T-helper 2 cell treated with Interferon-gamma antibody and Interleukin-4, amounts not matched to agents 100 ng/mL and 5 ng/mL, for 36 hours (primary cell): ENCODE measurements at regions not wholly inside any gene's neighbourhood (a gene's known extent, or its start where the extent isn't known, plus 50 kb on each side); places are given as distances from the start of the nearest gene placed in this dataset.

Experiments
- intact Hi-C: fragments of 100-400 bp; cut with micrococcal nuclease; formaldehyde crosslinking; loops from one replicate; pipeline ENCODE4 v1.15.1; 2023

GRCh38 chr10:56874950-56875349 lies 513.9 kb upstream of the ZWINT start:
- intact Hi-C loops, result no loop called here

- intact Hi-C loops, result no loop called here
Observed at GRCh38 chr10:56871160-56871668, 510.2 kb upstream of the ZWINT start.

GRCh38 chr10:56867236-56867635 lies 506.2 kb upstream of the ZWINT start:
- intact Hi-C loops, result no loop called here

GRCh38 chr10:56856569-56856968 lies 495.5 kb upstream of the ZWINT start:
- intact Hi-C loops, result no loop called here

- intact Hi-C loops, result no loop called here
Observed at GRCh38 chr10:56844978-56845529, 484.0 kb upstream of the ZWINT start.

GRCh38 chr10:56836659-56837058 lies 475.6 kb upstream of the ZWINT start:
- intact Hi-C loops, result no loop called here

- intact Hi-C loops, result no loop called here
Observed at GRCh38 chr10:56831681-56832080, 470.6 kb upstream of the ZWINT start.

- intact Hi-C loops, result no loop called here
Observed at GRCh38 chr10:56823849-56824248, 462.8 kb upstream of the ZWINT start.

GRCh38 chr10:56805022-56805421 lies 444.0 kb upstream of the ZWINT start:
- intact Hi-C loops, result no loop called here

- intact Hi-C loops, result no loop called here
Observed at GRCh38 chr10:56785292-56785691, 424.2 kb upstream of the ZWINT start.

- intact Hi-C loops, result no loop called here
Observed at GRCh38 chr10:56782503-56782902, 421.4 kb upstream of the ZWINT start.

GRCh38 chr10:56771343-56771742 lies 410.3 kb upstream of the ZWINT start:
- intact Hi-C loops, result no loop called here

GRCh38 chr10:56763090-56763489 lies 402.0 kb upstream of the ZWINT start:
- intact Hi-C loops, result no loop called here

- intact Hi-C loops, result no loop called here
Observed at GRCh38 chr10:56745490-56745889, 384.4 kb upstream of the ZWINT start.

GRCh38 chr10:56728349-56728748 lies 367.3 kb upstream of the ZWINT start:
- intact Hi-C loops, result no loop called here

GRCh38 chr10:56722912-56723311 lies 361.9 kb upstream of the ZWINT start:
- intact Hi-C loops, result no loop called here

GRCh38 chr10:56715262-56715661 lies 354.2 kb upstream of the ZWINT start:
- intact Hi-C loops, result no loop called here

- intact Hi-C loops, result no loop called here
Observed at GRCh38 chr10:56698506-56698905, 337.4 kb upstream of the ZWINT start.

GRCh38 chr10:56679578-56679977 lies 318.5 kb upstream of the ZWINT start:
- intact Hi-C loops, result no loop called here

- intact Hi-C loops, result no loop called here
Observed at GRCh38 chr10:56662765-56663447, 301.8 kb upstream of the ZWINT start.

GRCh38 chr10:56653289-56653688 lies 292.2 kb upstream of the ZWINT start:
- intact Hi-C loops, result no loop called here

- intact Hi-C loops, result no loop called here
Observed at GRCh38 chr10:56646329-56647111, 285.5 kb upstream of the ZWINT start.
